HL-60 (cell line): ENCODE measurements at regions not wholly inside any gene's neighbourhood (a gene's known extent, or its start where the extent isn't known, plus 50 kb on each side); places are given as distances from the start of the nearest gene placed in this dataset.

Experiments
- CTCF ChIP-seq: IDR thresholded peaks from one replicate; pipeline ENCODE4 v1.5.1; 2011; ENCODE audit warnings: low read length, control low read depth, inconsistent platforms; ENCODE audit not compliant: insufficient read depth
- GABPA ChIP-seq: IDR thresholded peaks from 2 replicates; pipeline ENCODE4 v1.6.1; 2012; ENCODE audit warnings: low read depth
- SPI1 ChIP-seq: IDR thresholded peaks from 2 replicates; pipeline ENCODE4 v1.6.1; 2012; ENCODE audit warnings: low read depth, mild to moderate bottlenecking, borderline replicate concordance

- TF ChIP-seq CTCF (no peak), GABPA (no peak), SPI1 (no peak)
Observed at GRCh38 chr3:178454726-178455125, 81.5 kb upstream of the KCNMB2 start.
